Sigmoid colon (tissue), 6 donors: ENCODE measurements at regions not wholly inside any gene's neighbourhood (a gene's known extent, or its start where the extent isn't known, plus 50 kb on each side); places are given as distances from the start of the nearest gene placed in this dataset.
"Not testable (repeated sequence)": the region's sequence is repeated elsewhere in the genome, so short reads cannot be mapped to it uniquely, and the experiment has no call there.

ENCODE experiments used
- DNase-seq: peaks from one replicate; pipeline ENCODE4 v3.0.0-alpha.2; 2019
- H3K27ac ChIP-seq, 4 donors: fragments of 200-600 bp; sonication (generic); one replicate each; pipeline ENCODE4 v1.5.1; 2016 to 2019; ENCODE audit warnings: mild to moderate bottlenecking in 1 of 4
- H3K27me3 ChIP-seq, 3 donors: fragments of 200-600 bp; sonication (generic); one replicate each; pipeline ENCODE4 v1.5.1; 2019; ENCODE audit warnings: mild to moderate bottlenecking in 1 of 3
- H3K36me3 ChIP-seq, 4 donors: fragments of 200-600 bp; sonication (generic); one replicate each; pipeline ENCODE4 v1.5.1; 2016 to 2019
- H3K4me1 ChIP-seq, 4 donors: fragments of 200-600 bp; sonication (generic); one replicate each; pipeline ENCODE4 v1.5.1; 2017 to 2019
- H3K4me3 ChIP-seq, 4 donors: fragments of 200-600 bp; sonication (generic); one replicate each; pipeline ENCODE4 v1.5.1; 2017 to 2019; ENCODE audit warnings: mild to moderate bottlenecking in 2 of 4, moderate library complexity in 1 of 4
- H3K9me3 ChIP-seq, 4 donors: fragments of 200-600 bp in 3 of 4; sonication (generic) in 3 of 4; one replicate each; pipeline versions ENCODE4 v1.5.1 to v1.6.1; 2013 to 2019
- EP300 ChIP-seq, 4 donors: sonication (generic); formaldehyde crosslinking; IDR thresholded peaks; one replicate each; pipeline ENCODE4 v1.6.1; 2017; ENCODE audit warnings: antibody characterized with exemption in 4 of 4
- POLR2A ChIP-seq, 2 donors: fragments of 450-650 bp; IDR thresholded peaks; one replicate each; pipeline ENCODE4 v1.6.1; 2016; ENCODE audit warnings: antibody characterized with exemption in 2 of 2, mild to moderate bottlenecking in 2 of 2, moderate library complexity in 2 of 2
- POLR2AphosphoS5 ChIP-seq, 4 donors: sonication (generic); formaldehyde crosslinking; IDR thresholded peaks; one replicate each; pipeline ENCODE4 v1.6.1; 2017; ENCODE audit warnings: antibody characterized with exemption in 4 of 4
- WGBS, 2 donors: extraction: QIAGEN DNeasy Blood & Tissue Kit; methylation state at CpG; one replicate each; pipeline ENCODE4 v1.1.7; 2013; 5-methylcytosine and 5-hydroxymethylcytosine counted together
- intact Hi-C: fragments of 100-400 bp; cut with DNase I; formaldehyde crosslinking; loops from one replicate; pipeline ENCODE4 v1.15.1; 2023
- TF ChIP-seq, protein P1 (sequence below), 4 experiments: fragments of 450-650 bp in 3 of 4; fragments of 200-600 bp in 1 of 4; IDR thresholded peaks; one replicate each; pipeline ENCODE4 v1.5.1; 2016 to 2019; ENCODE audit warnings: antibody characterized with exemption in 4 of 4, mild to moderate bottlenecking in 3 of 4, moderate library complexity in 2 of 4
- donor health status: healthy with polysubstance abuse.
- donor health status: healthy.

DNA sequence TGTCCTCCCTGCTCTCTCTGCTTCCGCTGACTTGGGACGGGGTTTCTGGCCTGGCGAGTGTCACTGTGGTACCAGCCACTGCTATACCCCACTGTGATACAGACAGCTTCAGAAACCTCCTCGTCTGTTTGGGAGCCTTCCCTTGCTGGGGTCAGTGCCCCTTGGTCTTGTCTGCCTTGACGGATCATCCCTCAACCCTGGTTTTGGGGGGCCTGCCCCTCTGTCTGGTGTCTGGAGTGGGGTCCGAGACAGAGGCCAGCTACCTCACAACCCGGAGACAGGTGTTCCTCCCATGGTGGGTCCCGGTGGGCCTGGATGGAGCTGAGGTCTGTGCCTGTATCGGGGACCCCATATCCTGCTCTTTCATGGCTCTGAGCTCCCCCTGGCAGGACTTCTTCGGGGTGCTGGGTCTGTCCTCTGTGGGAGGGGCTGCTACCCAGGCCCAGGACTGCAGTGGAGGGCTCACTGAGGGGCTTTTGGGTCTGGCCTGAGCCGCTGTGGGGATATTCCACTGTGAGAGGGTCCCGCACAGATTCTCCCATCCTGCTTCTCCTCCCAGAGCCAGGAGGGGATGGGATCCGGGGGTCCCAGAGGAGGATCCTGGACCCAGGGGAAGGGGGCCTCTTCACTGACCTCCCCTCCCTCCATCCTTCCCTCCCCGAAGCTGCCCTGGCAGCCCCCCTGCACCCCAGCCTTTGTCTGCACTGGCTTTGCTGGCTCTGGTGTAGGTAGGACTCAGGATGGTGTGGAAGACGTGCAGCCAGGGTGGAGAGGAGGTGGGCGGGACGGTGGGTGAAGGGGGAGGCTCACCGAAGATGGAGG lies 365.5 kb downstream of the TMEM121 start:
- intact Hi-C loops = no loop called here
- Histone ChIP-seq H3K36me3 (no peaks in the 10 kb centered on the region), H3K4me3 (no peak overlapping the region), H3K27me3 (no peaks in the 10 kb centered on the region), H3K27ac (no peak overlapping the region), H3K4me1 (no peaks in the 10 kb centered on the region), H3K9me3 (no peaks in the 10 kb centered on the region)
- no peak for TF ChIP-seq POLR2A (IDR thresholded peaks at IDR 0.05)
- TF ChIP-seq, protein P1, sequence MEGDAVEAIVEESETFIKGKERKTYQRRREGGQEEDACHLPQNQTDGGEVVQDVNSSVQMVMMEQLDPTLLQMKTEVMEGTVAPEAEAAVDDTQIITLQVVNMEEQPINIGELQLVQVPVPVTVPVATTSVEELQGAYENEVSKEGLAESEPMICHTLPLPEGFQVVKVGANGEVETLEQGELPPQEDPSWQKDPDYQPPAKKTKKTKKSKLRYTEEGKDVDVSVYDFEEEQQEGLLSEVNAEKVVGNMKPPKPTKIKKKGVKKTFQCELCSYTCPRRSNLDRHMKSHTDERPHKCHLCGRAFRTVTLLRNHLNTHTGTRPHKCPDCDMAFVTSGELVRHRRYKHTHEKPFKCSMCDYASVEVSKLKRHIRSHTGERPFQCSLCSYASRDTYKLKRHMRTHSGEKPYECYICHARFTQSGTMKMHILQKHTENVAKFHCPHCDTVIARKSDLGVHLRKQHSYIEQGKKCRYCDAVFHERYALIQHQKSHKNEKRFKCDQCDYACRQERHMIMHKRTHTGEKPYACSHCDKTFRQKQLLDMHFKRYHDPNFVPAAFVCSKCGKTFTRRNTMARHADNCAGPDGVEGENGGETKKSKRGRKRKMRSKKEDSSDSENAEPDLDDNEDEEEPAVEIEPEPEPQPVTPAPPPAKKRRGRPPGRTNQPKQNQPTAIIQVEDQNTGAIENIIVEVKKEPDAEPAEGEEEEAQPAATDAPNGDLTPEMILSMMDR (IDR thresholded peaks at IDR 0.05) = no peak
- no peak for TF ChIP-seq POLR2AphosphoS5 (IDR thresholded peaks at IDR 0.05)
- no peak for TF ChIP-seq EP300 (IDR thresholded peaks at IDR 0.05)
- peak; percentile 61 for DNase-seq
- 64 to 66% methylated on average over 18 of the region's 18 CpGs for WGBS, 2 donors

DNA sequence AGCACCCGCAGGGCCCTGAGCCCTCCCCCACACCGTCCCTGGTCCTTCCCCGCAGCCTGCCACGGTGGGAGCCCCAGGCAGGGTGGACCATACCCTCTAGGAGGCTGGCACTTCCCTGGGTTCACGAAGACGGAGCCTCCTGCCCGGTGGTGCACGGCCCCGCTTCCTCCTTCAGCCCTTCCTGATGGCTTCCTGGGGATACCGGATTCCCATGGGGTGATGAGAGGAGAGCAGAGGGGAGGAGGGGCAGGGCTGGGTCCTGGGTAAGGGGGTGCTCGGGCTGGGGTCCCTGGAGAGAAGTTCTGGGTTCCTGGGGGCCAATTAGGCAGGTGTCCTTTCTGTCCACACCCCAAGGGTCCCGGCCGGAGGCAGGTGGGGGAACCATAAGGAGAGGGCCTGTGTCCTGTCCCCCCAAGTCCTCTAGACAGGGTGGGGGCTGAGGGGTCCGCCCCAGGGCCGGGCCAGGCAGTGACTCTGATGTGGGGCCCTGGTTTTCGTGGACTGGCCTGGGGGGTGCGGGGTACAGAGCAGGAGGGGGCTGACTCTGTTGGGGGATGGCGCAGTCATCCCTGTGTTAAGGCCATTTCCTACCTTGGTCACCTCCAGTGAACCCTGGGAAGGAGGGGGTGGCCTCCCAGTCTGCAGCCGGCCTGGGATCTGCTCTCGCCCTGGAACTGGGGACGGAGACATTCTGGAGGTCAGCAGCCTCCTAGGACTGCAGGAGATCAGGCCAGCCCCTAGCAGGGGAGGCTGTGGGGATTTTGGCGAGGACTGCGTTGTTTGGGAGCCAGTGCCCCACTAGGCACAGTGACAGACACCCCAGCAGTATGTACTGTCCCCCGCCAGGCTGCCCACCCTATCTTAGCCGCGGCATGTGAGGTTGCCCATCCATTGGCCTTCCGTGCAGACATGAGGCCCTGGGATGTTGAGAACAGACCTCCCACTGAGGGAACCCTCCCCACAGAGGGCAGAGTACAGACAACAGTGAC lies 366.4 kb downstream of the TMEM121 start:
- H3K27ac ChIP-seq, H3K27me3 ChIP-seq, H3K4me3 ChIP-seq, H3K9me3 ChIP-seq, H3K36me3 ChIP-seq, H3K4me1 ChIP-seq, intact Hi-C loops: not testable (repeated sequence)
- WGBS, 2 donors = 69 to 70% methylated on average over 27 of the region's 27 CpGs
- DNase-seq = peak; percentile 45

DNA sequence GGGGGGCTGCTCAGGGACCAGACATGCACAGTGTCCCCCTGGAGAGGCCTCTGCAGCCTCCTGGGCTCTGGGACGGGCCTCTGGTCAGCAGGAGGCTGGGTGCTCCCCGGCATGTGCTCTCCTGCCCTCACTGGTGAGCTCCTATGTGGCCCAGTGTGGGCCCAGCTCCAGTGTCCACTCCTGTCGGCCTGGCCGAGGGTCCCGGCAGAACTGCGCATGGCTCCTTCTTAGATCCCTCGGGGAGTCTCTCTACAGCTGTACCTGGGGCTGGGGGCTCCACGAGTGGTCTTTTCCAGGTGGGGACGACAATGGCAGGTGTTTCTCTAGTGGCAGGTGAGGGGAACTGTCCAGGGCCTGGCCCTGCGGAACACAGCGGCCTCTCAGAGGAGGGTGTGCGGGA lies 367.3 kb downstream of the TMEM121 start:
- H3K36me3 ChIP-seq, intact Hi-C loops, H3K27me3 ChIP-seq, DNase-seq, H3K4me1 ChIP-seq, H3K9me3 ChIP-seq, H3K27ac ChIP-seq, H3K4me3 ChIP-seq: not testable (repeated sequence)
- 78% methylated on average over 12 of the region's 12 CpGs for WGBS, 2 donors

DNA sequence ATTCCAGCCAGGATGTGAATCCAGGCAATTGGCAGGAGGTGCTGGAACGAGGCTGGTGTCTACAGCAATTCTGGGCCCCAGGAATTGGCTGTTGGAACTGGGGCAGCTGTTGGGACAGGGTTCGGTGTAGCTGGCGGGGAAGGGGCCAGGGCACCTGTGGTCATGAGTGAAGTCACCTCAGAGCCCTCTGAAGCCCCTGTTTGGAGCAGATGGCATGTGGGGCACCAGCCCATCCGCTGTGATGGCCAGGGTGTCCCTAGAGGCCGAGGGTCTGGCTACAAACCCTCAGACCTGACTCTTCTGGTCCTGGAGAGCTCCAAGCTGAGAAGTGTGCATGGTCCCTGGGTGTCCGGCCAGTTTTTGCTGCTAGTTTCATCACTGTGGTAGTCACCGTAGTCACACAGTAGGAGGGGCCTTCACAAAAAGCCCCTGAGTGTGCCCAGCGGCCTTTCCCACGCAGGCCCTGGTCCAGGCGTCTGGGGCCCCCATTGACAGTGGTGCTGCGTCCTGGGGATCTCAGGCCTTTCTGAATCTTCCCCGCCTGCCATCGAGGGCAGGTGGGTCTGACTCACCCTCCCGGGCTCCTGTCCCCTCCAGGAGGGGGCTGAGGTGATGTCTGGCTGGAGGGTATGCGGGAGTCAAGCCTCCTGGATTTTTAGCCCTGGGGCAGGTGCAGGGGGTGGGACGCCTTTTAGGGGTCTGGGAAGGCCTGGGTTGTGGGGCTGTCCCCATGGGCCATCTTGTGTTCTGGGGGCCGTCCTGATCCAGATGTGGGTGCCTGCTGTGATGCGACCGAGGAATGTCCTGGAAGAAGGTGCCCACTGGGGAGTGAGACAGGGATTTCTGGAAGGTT lies 368.0 kb downstream of the TMEM121 start:
- no peaks in the 10 kb centered on the region for H3K4me1 ChIP-seq
- no peak overlapping the region for H3K4me3 ChIP-seq
- H3K27ac ChIP-seq = no peak overlapping the region
- H3K36me3 ChIP-seq = no peaks in the 10 kb centered on the region
- intact Hi-C loops = no loop called here
- 75% methylated on average over 19 of the region's 19 CpGs for WGBS, 2 donors
- DNase-seq = peak; percentile 42
- TF ChIP-seq EP300 (IDR thresholded peaks at IDR 0.05) (no peak), POLR2A (IDR thresholded peaks at IDR 0.05) (no peak), POLR2AphosphoS5 (IDR thresholded peaks at IDR 0.05) (no peak)
- TF ChIP-seq, protein P1 (IDR thresholded peaks at IDR 0.05) = no peak
- no peaks in the 10 kb centered on the region for H3K27me3 ChIP-seq
- no peaks in the 10 kb centered on the region for H3K9me3 ChIP-seq

DNA sequence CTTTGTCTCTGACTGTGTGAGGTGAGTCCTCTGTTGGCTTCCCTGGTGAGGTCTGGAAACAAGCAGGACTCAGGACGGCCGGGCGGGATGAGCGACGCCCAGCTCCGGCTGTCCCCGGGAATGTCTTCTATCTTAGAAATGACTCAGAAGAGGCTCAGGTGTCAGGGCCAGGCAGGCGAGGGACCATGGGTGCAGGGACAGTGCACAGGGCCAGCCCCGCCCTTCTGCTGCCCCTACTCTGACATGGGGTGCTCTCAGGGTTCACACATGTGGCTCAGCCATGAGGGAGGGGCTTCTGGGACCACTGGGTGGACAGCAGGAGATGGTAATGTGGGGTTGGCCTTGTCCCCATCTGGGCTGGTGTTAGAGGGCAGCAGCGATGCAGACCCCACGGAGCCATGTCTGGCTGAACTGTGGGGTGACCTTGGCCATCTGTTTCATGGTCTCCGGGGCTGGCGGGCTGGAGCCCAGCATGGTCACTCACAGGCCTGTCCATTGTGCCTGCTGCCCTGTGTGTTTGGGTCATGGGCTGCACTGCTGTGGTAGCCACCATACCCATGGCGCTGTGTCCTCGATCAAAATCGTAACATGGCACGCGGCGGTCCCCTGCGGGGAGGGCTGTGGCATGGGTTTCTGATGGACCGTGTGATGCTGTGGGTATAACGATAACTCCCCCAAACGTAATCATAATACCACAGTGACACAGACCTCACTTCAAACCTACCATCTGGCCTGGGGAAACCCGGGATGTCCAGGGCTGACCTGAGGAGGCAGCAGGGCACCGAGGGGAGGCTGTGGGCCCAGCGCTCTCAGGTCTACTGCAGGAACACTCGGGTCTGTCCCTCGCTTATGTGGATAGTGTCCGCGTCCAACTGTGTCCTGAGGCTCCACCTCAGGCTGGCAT lies 368.8 kb downstream of the TMEM121 start:
- peak; percentile 46 for DNase-seq
- H3K36me3 ChIP-seq = no peaks in the 10 kb centered on the region
- intact Hi-C loops = no loop called here
- no peak overlapping the region for H3K27ac ChIP-seq
- 79 to 81% methylated on average over 30 of the region's 30 CpGs for WGBS, 2 donors
- H3K4me3 ChIP-seq = no peak overlapping the region
- no peaks in the 10 kb centered on the region for H3K9me3 ChIP-seq
- TF ChIP-seq POLR2AphosphoS5 (IDR thresholded peaks at IDR 0.05) = no peak
- no peak for TF ChIP-seq EP300 (IDR thresholded peaks at IDR 0.05)
- TF ChIP-seq, protein P1 (IDR thresholded peaks at IDR 0.05) = no peak
- no peaks in the 10 kb centered on the region for H3K27me3 ChIP-seq
- no peaks in the 10 kb centered on the region for H3K4me1 ChIP-seq

DNA sequence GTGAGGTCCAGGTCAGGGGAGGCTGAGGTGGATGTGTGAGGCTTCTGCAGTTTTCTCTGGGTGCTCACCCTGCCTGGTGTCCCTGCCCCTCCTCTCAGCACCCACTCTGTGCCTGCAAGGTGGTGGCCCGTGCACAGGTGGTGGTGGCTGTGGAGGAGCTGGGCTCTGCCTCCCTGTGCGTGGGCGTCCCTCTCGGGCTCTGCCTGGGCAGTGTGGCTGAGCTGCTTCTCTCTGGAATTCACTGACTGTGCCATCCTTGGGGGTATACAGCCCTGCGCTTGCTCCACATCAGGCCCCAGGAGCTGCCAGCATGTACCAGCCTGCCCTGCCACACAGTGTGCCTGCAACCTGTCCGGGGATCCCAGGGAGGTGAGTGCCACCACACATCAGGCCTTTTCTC lies 369.8 kb downstream of the TMEM121 start:
- DNase-seq = peak; percentile 26
- WGBS, 2 donors = 65 to 73% methylated on average over 6 of the region's 6 CpGs
- intact Hi-C loops, H3K36me3 ChIP-seq, H3K27ac ChIP-seq, H3K4me1 ChIP-seq, H3K4me3 ChIP-seq, H3K27me3 ChIP-seq, H3K9me3 ChIP-seq: not testable (repeated sequence)

DNA sequence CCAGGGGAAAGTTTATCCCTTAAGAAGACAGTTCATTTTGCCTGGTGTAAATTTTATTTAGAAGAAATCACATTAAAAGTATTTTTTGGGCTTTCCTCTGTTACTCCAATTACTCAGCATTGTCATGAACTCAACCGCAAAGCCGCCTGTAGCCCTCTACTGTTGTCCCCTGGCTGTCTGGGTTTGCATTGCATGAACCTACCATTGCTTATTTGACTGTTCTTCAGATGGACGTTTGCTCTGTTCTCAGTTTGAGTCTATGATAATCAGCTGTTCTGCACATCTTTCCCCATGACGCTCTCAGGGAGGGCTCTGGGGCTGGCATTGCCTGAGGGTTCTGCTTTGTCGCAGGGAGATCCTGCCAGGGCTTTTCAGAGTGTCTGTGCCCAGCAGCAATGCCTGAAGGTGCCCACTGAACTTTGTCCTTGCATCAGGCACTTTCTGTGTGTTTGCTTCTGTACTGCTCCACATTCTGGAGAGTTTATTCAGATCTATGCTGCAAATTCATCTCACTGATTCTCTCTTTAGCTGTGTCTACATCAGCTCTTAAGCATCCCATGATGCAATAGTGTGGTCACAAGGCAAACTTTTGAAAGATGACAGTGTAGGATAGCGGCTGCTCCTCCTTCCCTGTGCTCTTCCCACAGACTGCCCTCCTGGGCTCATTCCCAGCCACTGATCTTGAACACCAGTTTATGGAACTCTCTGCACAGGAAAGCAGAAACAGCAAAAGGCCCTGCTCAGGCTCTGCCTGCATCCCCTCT lies 370.8 kb downstream of the TMEM121 start:
- DNase-seq, H3K36me3 ChIP-seq, intact Hi-C loops, H3K9me3 ChIP-seq, H3K4me3 ChIP-seq, H3K27ac ChIP-seq, H3K4me1 ChIP-seq, H3K27me3 ChIP-seq: not testable (repeated sequence)
- WGBS, 2 donors = 55 to 61% methylated on average over 6 of the region's 6 CpGs
